Cardiac muscle cell (in vitro differentiated cells and primary cell): ENCODE measurements at regions not wholly inside any gene's neighbourhood (a gene's known extent, or its start where the extent isn't known, plus 50 kb on each side); places are given as distances from the start of the nearest gene placed in this dataset.
A peak's percentile ranks its signal among the peaks of the same experiment; 100 is the strongest.

ENCODE experiments used
- DNase-seq, 2 donors: peaks; one replicate each; pipeline versions ENCODE4 v3.0.0 to v3.0.0-alpha.2; 2010 to 2017; ENCODE audit warnings: low read depth in 1 of 2, low spot score in 1 of 2
- H3K27ac ChIP-seq: fragments of 200-600 bp; sonication (generic); 2 replicates; pipeline ENCODE4 v1.5.1; 2016
- H3K27me3 ChIP-seq: fragments of 200-600 bp; sonication (generic); 2 replicates; pipeline ENCODE4 v1.6.0; 2016; ENCODE audit warnings: control low read depth
- H3K36me3 ChIP-seq: fragments of 200-600 bp; sonication (generic); 2 replicates; pipeline ENCODE4 v1.5.1; 2016; ENCODE audit warnings: control low read depth
- H3K4me1 ChIP-seq: fragments of 200-600 bp; sonication (generic); 2 replicates; pipeline ENCODE4 v1.8.1; 2017; ENCODE audit warnings: low read depth, mild to moderate bottlenecking, mixed run types
- H3K4me3 ChIP-seq: fragments of 200-600 bp; sonication (generic); 2 replicates; pipeline ENCODE4 v1.5.1; 2016; ENCODE audit warnings: mild to moderate bottlenecking
- H3K9me3 ChIP-seq: fragments of 200-600 bp; sonication (generic); 2 replicates; pipeline ENCODE4 v1.5.1; 2017; ENCODE audit warnings: low read depth, mild to moderate bottlenecking, control low read depth
- TF ChIP-seq, protein P1 (sequence below): IDR thresholded peaks from 2 replicates; pipeline ENCODE4 v1.5.1; 2012; ENCODE audit warnings: low read depth, mild to moderate bottlenecking, low read length

DNA sequence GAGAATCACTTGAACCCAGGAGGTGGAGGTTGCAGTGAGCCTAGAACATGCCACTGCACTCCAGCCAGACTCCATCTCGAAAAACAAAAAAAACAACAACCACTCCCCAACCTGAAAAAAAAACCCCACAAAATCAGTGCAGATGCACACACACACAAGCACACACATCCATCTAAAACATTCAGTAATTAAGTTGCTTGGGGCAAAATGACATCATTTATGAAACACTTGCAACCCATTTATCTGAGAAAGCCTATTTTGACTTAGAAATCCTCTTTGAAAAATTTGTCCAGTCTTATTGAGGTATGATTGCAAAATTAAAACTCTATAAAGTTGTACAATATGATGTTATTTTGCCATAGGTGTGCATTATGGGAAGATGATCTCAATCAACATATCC is 525.5 kb upstream of the AMELY start:
- no peaks in the 10 kb centered on the region for H3K4me1 ChIP-seq
- no peak overlapping the region for H3K27ac ChIP-seq
- DNase-seq, result no peak
- no peak overlapping the region for H3K4me3 ChIP-seq
- H3K36me3 ChIP-seq, result no peaks in the 10 kb centered on the region
- H3K27me3 ChIP-seq, result no peaks in the 10 kb centered on the region
- H3K9me3 ChIP-seq, result no peaks in the 10 kb centered on the region
- TF ChIP-seq, protein P1, sequence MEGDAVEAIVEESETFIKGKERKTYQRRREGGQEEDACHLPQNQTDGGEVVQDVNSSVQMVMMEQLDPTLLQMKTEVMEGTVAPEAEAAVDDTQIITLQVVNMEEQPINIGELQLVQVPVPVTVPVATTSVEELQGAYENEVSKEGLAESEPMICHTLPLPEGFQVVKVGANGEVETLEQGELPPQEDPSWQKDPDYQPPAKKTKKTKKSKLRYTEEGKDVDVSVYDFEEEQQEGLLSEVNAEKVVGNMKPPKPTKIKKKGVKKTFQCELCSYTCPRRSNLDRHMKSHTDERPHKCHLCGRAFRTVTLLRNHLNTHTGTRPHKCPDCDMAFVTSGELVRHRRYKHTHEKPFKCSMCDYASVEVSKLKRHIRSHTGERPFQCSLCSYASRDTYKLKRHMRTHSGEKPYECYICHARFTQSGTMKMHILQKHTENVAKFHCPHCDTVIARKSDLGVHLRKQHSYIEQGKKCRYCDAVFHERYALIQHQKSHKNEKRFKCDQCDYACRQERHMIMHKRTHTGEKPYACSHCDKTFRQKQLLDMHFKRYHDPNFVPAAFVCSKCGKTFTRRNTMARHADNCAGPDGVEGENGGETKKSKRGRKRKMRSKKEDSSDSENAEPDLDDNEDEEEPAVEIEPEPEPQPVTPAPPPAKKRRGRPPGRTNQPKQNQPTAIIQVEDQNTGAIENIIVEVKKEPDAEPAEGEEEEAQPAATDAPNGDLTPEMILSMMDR, result no peak

DNA sequence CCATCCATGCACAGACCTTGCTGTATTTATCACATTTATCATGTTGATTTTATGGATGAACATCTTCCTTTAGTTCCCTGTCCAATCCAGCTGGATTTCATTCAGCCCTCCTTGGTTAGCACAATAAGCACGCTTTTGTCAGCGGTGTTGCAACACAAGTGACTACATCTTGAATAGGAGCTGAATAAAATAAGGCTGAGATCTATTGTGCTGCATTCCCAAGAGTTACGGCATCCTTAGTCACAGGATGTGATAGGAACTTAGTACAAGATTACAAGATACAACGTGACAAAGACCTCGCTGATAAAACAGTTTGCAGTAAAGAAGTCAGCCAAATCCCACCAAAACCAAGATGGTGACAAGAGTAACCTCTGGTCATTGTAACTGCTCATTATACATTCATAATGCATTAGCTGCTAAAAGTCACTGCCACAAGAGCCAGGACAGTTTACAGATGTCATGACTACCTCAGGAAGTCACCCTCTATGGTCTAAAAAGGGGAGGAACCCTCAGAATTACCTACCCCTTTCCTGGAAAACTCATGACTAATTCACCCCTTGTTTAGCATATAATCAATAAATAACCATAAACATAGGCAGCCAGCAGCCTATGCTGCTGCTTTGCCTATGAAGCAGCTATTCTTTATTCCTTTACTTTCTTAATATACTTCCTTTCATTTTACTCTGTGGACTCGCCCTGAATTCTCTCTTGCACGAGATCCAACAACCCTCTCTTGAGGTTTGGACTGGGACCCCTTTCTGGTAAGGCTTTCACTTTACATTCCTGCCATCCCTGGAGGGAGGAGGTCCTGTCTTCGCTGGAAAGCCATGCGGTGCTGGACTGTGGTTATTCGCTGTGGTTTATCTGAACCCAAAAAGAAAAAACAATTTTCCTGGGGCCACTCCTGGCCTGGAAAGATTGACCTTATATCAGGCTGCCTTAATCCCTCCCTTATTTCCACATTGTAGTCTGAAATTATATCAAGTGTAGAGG is 522.6 kb upstream of the AMELY start:
- Histone ChIP-seq H3K27me3 (no peaks in the 10 kb centered on the region), H3K27ac (no peak overlapping the region), H3K4me3 (no peak overlapping the region), H3K4me1 (no peaks in the 10 kb centered on the region), H3K36me3 (no peaks in the 10 kb centered on the region), H3K9me3 (no peaks in the 10 kb centered on the region)
- TF ChIP-seq, protein P1, result no peak
- peak in 1 of 2 donors; percentile 92 for DNase-seq

DNA sequence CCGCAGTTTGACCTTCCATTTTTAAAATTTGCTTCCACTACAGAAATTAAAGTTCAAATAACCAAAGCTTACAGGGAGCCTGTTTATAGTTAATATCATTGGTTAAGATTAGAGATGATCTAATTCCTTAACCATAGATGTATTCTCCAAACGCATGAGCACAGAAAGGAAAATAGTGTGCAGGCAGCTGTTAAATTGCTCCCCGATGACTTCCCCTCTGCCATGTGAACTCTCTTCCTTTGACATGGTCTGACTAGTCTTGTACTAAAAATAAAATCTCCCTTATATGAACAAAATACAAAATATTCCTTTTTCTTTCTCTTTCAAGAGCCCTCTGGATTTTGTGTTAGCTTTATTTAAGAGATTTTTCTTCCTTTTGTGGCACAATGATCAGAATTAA is 507.6 kb upstream of the AMELY start:
- Histone ChIP-seq H3K27me3 (no peaks in the 10 kb centered on the region), H3K27ac (no peak overlapping the region), H3K4me1 (no peaks in the 10 kb centered on the region), H3K9me3 (no peaks in the 10 kb centered on the region), H3K4me3 (no peak overlapping the region), H3K36me3 (no peaks in the 10 kb centered on the region)
- no peak for DNase-seq
- TF ChIP-seq, protein P1, result no peak

DNA sequence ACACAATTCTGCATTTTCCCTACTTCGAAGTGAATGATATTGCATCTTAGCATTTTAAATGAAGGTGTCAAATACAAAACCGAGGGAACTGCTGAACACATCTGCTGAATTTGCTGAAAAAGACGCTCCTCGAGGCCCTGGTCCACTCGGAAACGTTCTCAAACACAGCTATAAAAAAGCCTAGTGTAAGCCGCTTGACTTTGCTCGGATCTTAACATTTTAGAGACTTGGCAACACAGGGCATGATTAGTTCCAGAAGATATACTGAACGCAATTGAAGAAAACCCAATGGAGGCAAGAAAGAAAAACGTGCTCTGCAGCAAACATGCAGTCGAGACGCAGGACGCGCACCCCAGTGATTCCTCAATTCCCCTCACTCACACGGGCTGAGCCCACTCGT is 506.4 kb upstream of the AMELY start:
- H3K27me3 ChIP-seq, result no peaks in the 10 kb centered on the region
- H3K4me1 ChIP-seq, result no peaks in the 10 kb centered on the region
- H3K4me3 ChIP-seq, result no peak overlapping the region
- no peak for DNase-seq
- H3K9me3 ChIP-seq, result no peaks in the 10 kb centered on the region
- no peak overlapping the region for H3K27ac ChIP-seq
- TF ChIP-seq, protein P1, result no peak
- no peaks in the 10 kb centered on the region for H3K36me3 ChIP-seq

DNA sequence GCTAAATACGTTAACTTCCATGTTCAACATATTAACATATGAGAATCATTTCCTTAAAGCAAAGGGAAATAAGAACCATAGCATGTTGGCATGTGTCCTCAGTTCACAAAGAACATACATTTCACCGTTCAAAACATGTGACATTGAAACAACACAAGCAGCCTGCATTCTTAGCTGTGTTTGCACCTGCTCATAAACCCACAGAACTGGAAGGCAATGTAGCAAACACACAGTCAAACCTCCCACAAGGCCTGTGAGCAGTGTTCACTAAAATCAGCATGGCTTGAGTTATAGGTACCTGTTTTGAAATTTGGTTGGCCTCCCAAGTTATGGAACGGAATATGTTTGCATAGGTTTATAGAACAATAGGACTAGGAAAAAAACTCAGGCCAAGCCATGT is 504.9 kb upstream of the AMELY start:
- DNase-seq, result no peak
- H3K36me3 ChIP-seq, result no peaks in the 10 kb centered on the region
- no peak overlapping the region for H3K4me3 ChIP-seq
- H3K4me1 ChIP-seq, result no peaks in the 10 kb centered on the region
- TF ChIP-seq, protein P1, result no peak
- H3K9me3 ChIP-seq, result no peaks in the 10 kb centered on the region
- H3K27ac ChIP-seq, result no peak overlapping the region
- H3K27me3 ChIP-seq, result no peaks in the 10 kb centered on the region
